ENCODE measurements at regions not wholly inside any gene's neighbourhood (a gene's known extent, or its start where the extent isn't known, plus 50 kb on each side); places are given as distances from the start of the nearest gene placed in this dataset.
"Not testable (repeated sequence)": the region's sequence is repeated elsewhere in the genome, so short reads cannot be mapped to it uniquely, and the experiment has no call there.

- H3K27me3 ChIP-seq (ENCODE audit: insufficient read depth, low read length): no peaks in the 10 kb centered on the region
- peaks cover under 1% of the 10 kb centered on the region for H3K4me1 ChIP-seq (ENCODE audit: insufficient read depth, low read length)
- no peaks in the 10 kb centered on the region for H3K9me3 ChIP-seq (ENCODE audit: low read depth, low read length)
- H3K4me3 ChIP-seq (ENCODE audit: low read length): no peak overlapping the region
Measured at GRCh38 chr2:128660836-128661235, 342.2 kb upstream of the HS6ST1 start.

GRCh38 chr2:128661311-128661710 lies 342.6 kb upstream of the HS6ST1 start:
- Histone ChIP-seq H3K4me3 (ENCODE audit: low read length) (no peak overlapping the region), H3K9me3 (ENCODE audit: low read depth, low read length) (no peaks in the 10 kb centered on the region), H3K27me3 (ENCODE audit: insufficient read depth, low read length) (no peaks in the 10 kb centered on the region), H3K4me1 (ENCODE audit: insufficient read depth, low read length) (no peaks in the 10 kb centered on the region)

- Histone ChIP-seq H3K4me3 (ENCODE audit: low read length) (no peak overlapping the region), H3K9me3 (ENCODE audit: low read depth, low read length) (no peaks in the 10 kb centered on the region), H3K4me1 (ENCODE audit: insufficient read depth, low read length) (no peaks in the 10 kb centered on the region), H3K27me3 (ENCODE audit: insufficient read depth, low read length) (no peaks in the 10 kb centered on the region)
Measured at GRCh38 chr2:128662051-128662471, 343.4 kb upstream of the HS6ST1 start.

GRCh38 chr2:128663371-128664050 lies 344.8 kb upstream of the HS6ST1 start:
- no peaks in the 10 kb centered on the region for H3K9me3 ChIP-seq (ENCODE audit: low read depth, low read length)
- H3K4me3 ChIP-seq (ENCODE audit: low read length): no peak overlapping the region
- H3K4me1 ChIP-seq (ENCODE audit: insufficient read depth, low read length): no peaks in the 10 kb centered on the region
- no peaks in the 10 kb centered on the region for H3K27me3 ChIP-seq (ENCODE audit: insufficient read depth, low read length)

GRCh38 chr2:128664499-128664971 lies 345.9 kb upstream of the HS6ST1 start:
- no peaks in the 10 kb centered on the region for H3K4me1 ChIP-seq (ENCODE audit: insufficient read depth, low read length)
- H3K4me3 ChIP-seq (ENCODE audit: low read length): no peak overlapping the region

GRCh38 chr2:128665113-128665512 lies 346.4 kb upstream of the HS6ST1 start:
- Histone ChIP-seq H3K4me1 (ENCODE audit: insufficient read depth, low read length) (no peaks in the 10 kb centered on the region), H3K27me3 (ENCODE audit: insufficient read depth, low read length) (no peaks in the 10 kb centered on the region), H3K4me3 (ENCODE audit: low read length) (no peak overlapping the region), H3K9me3 (ENCODE audit: low read depth, low read length) (no peaks in the 10 kb centered on the region)

More at GRCh38 chr2:128664499-128664971, 345.9 kb upstream of the HS6ST1 start:
- Histone ChIP-seq H3K9me3 (ENCODE audit: low read depth, low read length) (no peaks in the 10 kb centered on the region), H3K27me3 (ENCODE audit: insufficient read depth, low read length) (no peaks in the 10 kb centered on the region)

GRCh38 chr2:128666596-128666995 lies 347.9 kb upstream of the HS6ST1 start:
- H3K27me3 ChIP-seq (ENCODE audit: insufficient read depth, low read length): no peaks in the 10 kb centered on the region
- H3K4me1 ChIP-seq (ENCODE audit: insufficient read depth, low read length): no peaks in the 10 kb centered on the region
- no peak overlapping the region for H3K4me3 ChIP-seq (ENCODE audit: low read length)
- no peaks in the 10 kb centered on the region for H3K9me3 ChIP-seq (ENCODE audit: low read depth, low read length)

- no peaks in the 10 kb centered on the region for H3K27me3 ChIP-seq (ENCODE audit: insufficient read depth, low read length)
- H3K4me1 ChIP-seq (ENCODE audit: insufficient read depth, low read length): no peaks in the 10 kb centered on the region
- no peak overlapping the region for H3K4me3 ChIP-seq (ENCODE audit: low read length)
- H3K9me3 ChIP-seq (ENCODE audit: low read depth, low read length): no peaks in the 10 kb centered on the region
Measured at GRCh38 chr2:128667391-128667790, 348.7 kb upstream of the HS6ST1 start.

- no peak overlapping the region for H3K4me3 ChIP-seq (ENCODE audit: low read length)
- no peaks in the 10 kb centered on the region for H3K9me3 ChIP-seq (ENCODE audit: low read depth, low read length)
- H3K4me1 ChIP-seq (ENCODE audit: insufficient read depth, low read length): no peaks in the 10 kb centered on the region
- no peaks in the 10 kb centered on the region for H3K27me3 ChIP-seq (ENCODE audit: insufficient read depth, low read length)
Measured at GRCh38 chr2:128668946-128669345, 350.3 kb upstream of the HS6ST1 start.

- no peaks in the 10 kb centered on the region for H3K9me3 ChIP-seq (ENCODE audit: low read depth, low read length)
- no peaks in the 10 kb centered on the region for H3K27me3 ChIP-seq (ENCODE audit: insufficient read depth, low read length)
- no peaks in the 10 kb centered on the region for H3K4me1 ChIP-seq (ENCODE audit: insufficient read depth, low read length)
- H3K4me3 ChIP-seq (ENCODE audit: low read length): no peak overlapping the region
Measured at GRCh38 chr2:128670066-128670465, 351.4 kb upstream of the HS6ST1 start.

- H3K4me3 ChIP-seq (ENCODE audit: low read length); H3K4me1 ChIP-seq (ENCODE audit: insufficient read depth, low read length); H3K9me3 ChIP-seq (ENCODE audit: low read depth, low read length); H3K27me3 ChIP-seq (ENCODE audit: insufficient read depth, low read length): not testable (repeated sequence)
Measured at GRCh38 chr2:128671981-128672757, 353.5 kb upstream of the HS6ST1 start.

- H3K4me1 ChIP-seq (ENCODE audit: insufficient read depth, low read length); H3K9me3 ChIP-seq (ENCODE audit: low read depth, low read length); H3K4me3 ChIP-seq (ENCODE audit: low read length); H3K27me3 ChIP-seq (ENCODE audit: insufficient read depth, low read length): not testable (repeated sequence)
Measured at GRCh38 chr2:128679680-128680079, 361.0 kb upstream of the HS6ST1 start.

- Histone ChIP-seq H3K9me3 (ENCODE audit: low read depth, low read length) (no peaks in the 10 kb centered on the region), H3K4me3 (ENCODE audit: low read length) (no peak overlapping the region), H3K4me1 (ENCODE audit: insufficient read depth, low read length) (peaks cover 8% of the 10 kb centered on the region), H3K27me3 (ENCODE audit: insufficient read depth, low read length) (no peaks in the 10 kb centered on the region)
Measured at GRCh38 chr2:128681507-128681906, 362.8 kb upstream of the HS6ST1 start.

- Histone ChIP-seq H3K4me3 (ENCODE audit: low read length) (no peak overlapping the region), H3K27me3 (ENCODE audit: insufficient read depth, low read length) (no peaks in the 10 kb centered on the region), H3K4me1 (ENCODE audit: insufficient read depth, low read length) (peaks cover 15% of the 10 kb centered on the region), H3K9me3 (ENCODE audit: low read depth, low read length) (no peaks in the 10 kb centered on the region)
Measured at GRCh38 chr2:128682266-128682665, 363.6 kb upstream of the HS6ST1 start.

- H3K27me3 ChIP-seq (ENCODE audit: insufficient read depth, low read length): no peaks in the 10 kb centered on the region
- no peak overlapping the region for H3K4me3 ChIP-seq (ENCODE audit: low read length)
- H3K9me3 ChIP-seq (ENCODE audit: low read depth, low read length): no peaks in the 10 kb centered on the region
- H3K4me1 ChIP-seq (ENCODE audit: insufficient read depth, low read length): peaks cover 15% of the 10 kb centered on the region
Measured at GRCh38 chr2:128682729-128683284, 364.1 kb upstream of the HS6ST1 start.

All from mononuclear cell (primary cell).